K562 (cell line): ENCODE measurements at regions not wholly inside any gene's neighbourhood (a gene's known extent, or its start where the extent isn't known, plus 50 kb on each side); places are given as distances from the start of the nearest gene placed in this dataset.

Source experiments
- ATAC-seq: fragments of 200-7000 bp; cut with Tn5 transposase; 3 replicates; pipeline ENCODE4 v1.9.1; 2020; ENCODE audit warnings: moderate library complexity
- BruUV-seq: library from RNA; stranded (reverse); fragments of 400-500 nt; replicated peaks from 2 replicates; lab custom pipeline; 2021; lab: Mats Ljungman, UMichigan
- CTCF ChIA-PET: fragments of 300-600 bp; formaldehyde crosslinking; extraction: SDS; loops from one replicate; lab custom pipeline; 2021; ENCODE audit warnings: low intra/inter-chr PET ratio; lab: Yijun Ruan, JAX
- POLR2A ChIA-PET: fragments of 300-600, 350-650 bp; sonication (Branson Sonifier 250); formaldehyde crosslinking; extraction: SDS; loops from one replicate; lab custom pipeline; 2021; ENCODE audit warnings: antibody characterized with exemption, inconsistent platforms; lab: Yijun Ruan, JAX
- DNase-seq, 4 experiments: peaks; one replicate each; pipeline versions ENCODE4 v3.0.0 to v3.0.0-alpha.2; 2011 to 2018; ENCODE audit warnings: low spot score in 3 of 4, mixed read lengths in 3 of 4; ENCODE audit errors: extremely low read depth in 1 of 4
- FAIRE-seq: peaks from 2 replicates; lab custom pipeline; 2011; peaks lifted over from hg19 to GRCh38; lab: Jason Lieb, UNC
- H2AFZ ChIP-seq: 2 replicates; pipeline ENCODE4 v1.6.0; 2011; ENCODE audit warnings: low read depth, low read length, control low read depth, inconsistent platforms
- H3K27ac ChIP-seq: fragments of 200-600 bp; 3 replicates; pipeline ENCODE4 v1.8.0; 2011; ENCODE audit warnings: low read depth, mild to moderate bottlenecking, control low read depth, inconsistent platforms, low read length, moderate library complexity, mixed read lengths; ENCODE audit errors: extremely low read depth
- H3K27me3 ChIP-seq, 2 experiments: fragments of 300-600 bp in 1 of 2; 2 replicates in 1 of 2; 3 replicates in 1 of 2; pipeline versions ENCODE4 v1.6.0 to v1.8.0; 2011; ENCODE audit warnings: inconsistent platforms in 2 of 2, low read length in 2 of 2, mild to moderate bottlenecking in 1 of 2, mixed read lengths in 1 of 2, moderate library complexity in 1 of 2; ENCODE audit not compliant: control insufficient read depth in 2 of 2, insufficient read depth in 2 of 2
- H3K36me3 ChIP-seq: fragments of 300-600 bp; 3 replicates; pipeline ENCODE4 v1.8.0; 2011; ENCODE audit warnings: mild to moderate bottlenecking, low read length, inconsistent platforms; ENCODE audit not compliant: control insufficient read depth, insufficient read depth
- H3K4me1 ChIP-seq, 2 experiments: fragments of 200-600 bp in 1 of 2; replicated peaks in 1 of 2; 2 replicates in 1 of 2; 3 replicates in 1 of 2; pipeline versions ENCODE4 v1.5.1 to v1.8.0; 2011; ENCODE audit warnings: inconsistent platforms in 2 of 2, low read length in 2 of 2, mild to moderate bottlenecking in 1 of 2, mixed read lengths in 1 of 2, moderate library complexity in 1 of 2; ENCODE audit not compliant: control insufficient read depth in 2 of 2, insufficient read depth in 2 of 2
- H3K4me2 ChIP-seq: 2 replicates; pipeline ENCODE4 v1.6.1; 2011; ENCODE audit warnings: low read length, control low read depth, inconsistent platforms, mixed read lengths; ENCODE audit not compliant: insufficient read depth
- H3K4me3 ChIP-seq: fragments of 200-600 bp; sonication (generic), shearing (Covaris generic); 2 replicates; pipeline ENCODE4 v1.5.1; 2016; ENCODE audit warnings: control low read depth, inconsistent platforms
- H3K79me2 ChIP-seq: fragments of 200-600 bp; 3 replicates; pipeline ENCODE4 v1.8.0; 2011; ENCODE audit warnings: low read length, inconsistent platforms; ENCODE audit not compliant: control insufficient read depth, insufficient read depth
- H3K9ac ChIP-seq, 2 experiments: 2 replicates each; pipeline versions ENCODE4 v1.6.0 to v1.6.1; 2011; ENCODE audit warnings: low read depth in 2 of 2, low read length in 2 of 2, control low read depth in 1 of 2, inconsistent platforms in 1 of 2, mild to moderate bottlenecking in 1 of 2, mixed read lengths in 1 of 2; ENCODE audit not compliant: insufficient read depth in 1 of 2
- H3K9me1 ChIP-seq: one replicate; pipeline ENCODE4 v1.6.0; 2011; ENCODE audit warnings: inconsistent platforms, mild to moderate bottlenecking, low read length, moderate library complexity; ENCODE audit not compliant: control insufficient read depth, insufficient read depth
- H3K9me3 ChIP-seq: replicated peaks from 2 replicates; pipeline ENCODE4 v1.5.1; 2011; ENCODE audit warnings: low read depth, low read length, inconsistent platforms; ENCODE audit not compliant: control insufficient read depth, insufficient read depth
- H4K20me1 ChIP-seq: replicated peaks from 2 replicates; pipeline ENCODE4 v1.6.1; 2011; ENCODE audit warnings: low read length, inconsistent platforms, mixed read lengths; ENCODE audit not compliant: control insufficient read depth, insufficient read depth
- BRD4 ChIP-seq: fragments of 200-600 bp; sonication (generic); IDR thresholded peaks from 2 replicates; pipeline ENCODE4 v1.6.1; 2017; ENCODE audit warnings: inconsistent platforms
- ESRRB ChIP-seq: fragments of 250-450 bp; sonication (Bioruptor Pico); IDR thresholded peaks from 2 replicates; pipeline ENCODE4 v1.5.0; 2020; ENCODE audit warnings: mild to moderate bottlenecking, moderate library complexity, borderline replicate concordance
- HINFP ChIP-seq: fragments of 450-650 bp; conservative IDR thresholded peaks from 2 replicates; pipeline ENCODE4 v1.6.1; 2016; ENCODE audit warnings: missing genetic modification characterization, low read depth, mild to moderate bottlenecking, control low read depth, missing compliant biosample characterization
- LEF1 ChIP-seq: fragments of 450-650 bp; IDR thresholded peaks from 2 replicates; pipeline ENCODE4 v1.6.1; 2016; ENCODE audit warnings: mild to moderate bottlenecking
- NFE2L1 ChIP-seq: fragments of 450-650 bp; IDR thresholded peaks from 2 replicates; pipeline ENCODE4 v1.6.1; 2016; ENCODE audit warnings: missing genetic modification characterization, low read depth, mild to moderate bottlenecking, missing compliant biosample characterization, moderate library complexity, borderline replicate concordance
- POLR2G ChIP-seq: fragments of 200-400 bp; formaldehyde crosslinking; IDR thresholded peaks from 2 replicates; pipeline ENCODE4 v1.6.1; 2017; ENCODE audit warnings: low read depth, mild to moderate bottlenecking, antibody characterized with exemption, low read length, moderate library complexity
- SREBF1 ChIP-seq: fragments of 150-350 bp; IDR thresholded peaks from 2 replicates; pipeline ENCODE4 v1.6.1; 2014; ENCODE audit warnings: antibody characterized with exemption, low read depth, low read length, borderline replicate concordance
- SRSF9 ChIP-seq: fragments of 200-400 bp; formaldehyde crosslinking; IDR thresholded peaks from 2 replicates; pipeline ENCODE4 v1.6.1; 2017; ENCODE audit warnings: low read depth, low read length, borderline replicate concordance
- TBP ChIP-seq: optimal IDR thresholded peaks from 2 replicates; pipeline ENCODE3; 2011; ENCODE audit warnings: low read depth, low read length, improper control_type of control experiment
- TFAP4 ChIP-seq: sonication (generic); formaldehyde crosslinking; IDR thresholded peaks from 2 replicates; pipeline ENCODE4 v1.8.0; 2022; ENCODE audit warnings: missing genetic modification reagents, mild to moderate bottlenecking, moderate library complexity, borderline replicate concordance
- ZC3H11A ChIP-seq: IDR thresholded peaks from 2 replicates; pipeline ENCODE4 v1.6.1; 2012; ENCODE audit warnings: low read depth, low read length, improper control_type of control experiment
- ZNF184 ChIP-seq: sonication (generic); formaldehyde crosslinking; IDR thresholded peaks from 2 replicates; pipeline ENCODE4 v1.5.0; 2020; ENCODE audit warnings: missing genetic modification reagents
- ZNF224 ChIP-seq: sonication (generic); formaldehyde crosslinking; IDR thresholded peaks from 2 replicates; pipeline ENCODE4 v1.8.0; 2022; ENCODE audit warnings: mild to moderate bottlenecking, missing genetic modification reagents
- ZNF324 ChIP-seq: fragments of 250-450 bp; sonication (Bioruptor Pico); IDR thresholded peaks from 2 replicates; pipeline ENCODE4 v1.4.0; 2020; ENCODE audit warnings: mild to moderate bottlenecking
- ZNF592 ChIP-seq: fragments of 450-650 bp; IDR thresholded peaks from 2 replicates; pipeline ENCODE4 v1.6.1; 2017; ENCODE audit warnings: antibody characterized with exemption, mild to moderate bottlenecking
- in situ Hi-C: fragments of 300-500 bp; cut with MboI; formaldehyde crosslinking; loops from 4 replicates; pipeline ENCODE4 v1.15.0; 2018; ENCODE audit warnings: inconsistent platforms, mixed read lengths
- intact Hi-C: fragments of 100-400 bp; cut with micrococcal nuclease; formaldehyde crosslinking; loops from 2 replicates; pipeline ENCODE4 v1.14.2; 2022

GRCh38 chr3:168472783-168473182 lies 377.1 kb upstream of the GOLIM4 start:
- intact Hi-C loops = no loop called here

More at GRCh38 chr3:168472783-168473182, 377.1 kb upstream of the GOLIM4 start:
- Histone ChIP-seq H3K4me1 (no peaks in the 10 kb centered on the region), H3K9me1 (no peaks in the 10 kb centered on the region), H3K27ac (no peak overlapping the region), H3K4me3 (no peak overlapping the region), H2AFZ (no peak overlapping the region), H3K9me3 (no peaks in the 10 kb centered on the region), H3K27me3 (no peaks in the 10 kb centered on the region), H3K79me2 (no peaks in the 10 kb centered on the region), H3K36me3 (no peaks in the 10 kb centered on the region), H4K20me1 (no peaks in the 10 kb centered on the region), H3K4me2 (no peak overlapping the region), H3K9ac (no peak overlapping the region)
- ChIA-PET CTCF (no interaction called here), POLR2A (no interaction called here)
- no peak for TF ChIP-seq SRSF9
- no peak for TF ChIP-seq LEF1
- no peak for TF ChIP-seq ESRRB (CRISPR knock-in tag)
- TF ChIP-seq ZNF592 = no peak
- TF ChIP-seq ZNF324 = no peak
- no peak for TF ChIP-seq ZC3H11A
- TF ChIP-seq TFAP4 = no peak
- TF ChIP-seq ZNF224 = no peak
- no peak for TF ChIP-seq HINFP (tag)
- TF ChIP-seq BRD4 = no peak
- no peak for TF ChIP-seq ZNF184
- no peak for TF ChIP-seq TBP
- no peak for TF ChIP-seq NFE2L1
- TF ChIP-seq POLR2G = no peak
- TF ChIP-seq SREBF1 = no peak
- in situ Hi-C loops = no loop called here
- ATAC-seq (no peak), FAIRE-seq (no peak), DNase-seq (no peak)
- no TSS peak for BruUV-seq
